ENCODE measurements at regions not wholly inside any gene's neighbourhood (a gene's known extent, or its start where the extent isn't known, plus 50 kb on each side); places are given as distances from the start of the nearest gene placed in this dataset.
"Not testable (repeated sequence)": the region's sequence is repeated elsewhere in the genome, so short reads cannot be mapped to it uniquely, and the experiment has no call there.

GRCh38 chr10:83678850-83679249, 460.5 kb upstream of the GHITM start:
- no peak for DNase-seq

- DNase-seq, result no peak
Observed at GRCh38 chr10:83680470-83680891, 458.8 kb upstream of the GHITM start.

- no peak for DNase-seq
Observed at GRCh38 chr10:83682414-83682813, 456.9 kb upstream of the GHITM start.

GRCh38 chr10:83685458-83685857, 453.9 kb upstream of the GHITM start:
- no peak for DNase-seq

GRCh38 chr10:83691791-83692596, 447.3 kb upstream of the GHITM start:
- no peak for DNase-seq

GRCh38 chr10:83698899-83699298, 440.4 kb upstream of the GHITM start:
- no peak for DNase-seq

GRCh38 chr10:83701799-83702198, 437.5 kb upstream of the GHITM start:
- DNase-seq, result no peak

GRCh38 chr10:83702731-83703130, 436.6 kb upstream of the GHITM start:
- no peak for DNase-seq

- DNase-seq, result no peak
Observed at GRCh38 chr10:83706120-83706519, 433.2 kb upstream of the GHITM start.

- no peak for DNase-seq
Observed at GRCh38 chr10:83706952-83707582, 432.2 kb upstream of the GHITM start.

GRCh38 chr10:83713423-83713822, 425.9 kb upstream of the GHITM start:
- no peak for DNase-seq

- DNase-seq, result no peak
Observed at GRCh38 chr10:83723080-83723479, 416.2 kb upstream of the GHITM start.

GRCh38 chr10:83724471-83725241, 414.7 kb upstream of the GHITM start:
- no peak for DNase-seq

- no peak for DNase-seq
Observed at GRCh38 chr10:83725567-83725966, 413.7 kb upstream of the GHITM start.

- DNase-seq, result no peak
Observed at GRCh38 chr10:83734278-83734677, 405.0 kb upstream of the GHITM start.

- no peak for DNase-seq
Observed at GRCh38 chr10:83736008-83736407, 403.3 kb upstream of the GHITM start.

GRCh38 chr10:83750604-83751003, 388.7 kb upstream of the GHITM start:
- no peak for DNase-seq

GRCh38 chr10:83753490-83753889, 385.8 kb upstream of the GHITM start:
- DNase-seq, result no peak

- DNase-seq, result no peak
Observed at GRCh38 chr10:83754857-83755256, 384.5 kb upstream of the GHITM start.

- DNase-seq, result no peak
Observed at GRCh38 chr10:83760142-83760541, 379.2 kb upstream of the GHITM start.

GRCh38 chr10:83764666-83765065, 374.6 kb upstream of the GHITM start:
- DNase-seq, result no peak

- DNase-seq, result no peak
Observed at GRCh38 chr10:83765731-83766130, 373.6 kb upstream of the GHITM start.

GRCh38 chr10:83769281-83769820, 370.0 kb upstream of the GHITM start:
- no peak for DNase-seq

- not testable (repeated sequence) for DNase-seq
Observed at GRCh38 chr10:83786701-83787100, 352.6 kb upstream of the GHITM start.

All from activated CD4-positive, CD25-positive, alpha-beta regulatory T cell (primary cell).